Skin epidermis (tissue), 12 donors: ENCODE measurements at regions not wholly inside any gene's neighbourhood (a gene's known extent, or its start where the extent isn't known, plus 50 kb on each side); places are given as distances from the start of the nearest gene placed in this dataset.
"Not testable (repeated sequence)": the region's sequence is repeated elsewhere in the genome, so short reads cannot be mapped to it uniquely, and the experiment has no call there.

Experiments used
- H3K27ac ChIP-seq, 21 experiments: fragments of 200-600 bp; sonication (generic) in 11 of 21; one replicate each; pipeline ENCODE4 v1.5.0; 2020; ENCODE audit warnings: mild to moderate bottlenecking in 3 of 21, inconsistent platforms in 2 of 21, moderate library complexity in 2 of 21
- H3K4me3 ChIP-seq, 7 experiments: fragments of 200-600 bp; sonication (generic) in 2 of 7; one replicate each; pipeline ENCODE4 v1.5.0; 2020; ENCODE audit warnings: inconsistent platforms in 2 of 7, mild to moderate bottlenecking in 2 of 7, moderate library complexity in 1 of 7

DNA sequence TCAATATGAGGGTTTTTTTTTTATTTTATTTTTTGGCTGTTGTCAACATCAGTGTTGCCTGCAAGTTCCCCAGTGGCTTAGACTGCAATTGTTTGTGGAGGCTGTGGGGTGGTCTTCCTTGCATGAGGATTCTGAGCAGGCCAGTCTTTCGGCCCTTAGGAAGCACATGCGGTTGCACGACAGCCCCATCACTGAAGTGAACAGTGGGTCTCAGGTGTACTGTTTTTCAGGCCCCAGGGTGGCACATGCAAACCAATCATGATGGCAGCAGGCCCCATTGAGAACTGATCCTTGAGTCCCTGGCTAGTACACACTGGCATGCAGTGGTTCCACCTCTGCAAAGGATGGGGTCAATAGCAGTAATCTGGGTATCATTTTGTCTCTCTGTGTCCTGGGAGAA is 768.7 kb downstream of the EPHA3 start:
- no peak overlapping the region for H3K4me3 ChIP-seq
- no peak overlapping the region for H3K27ac ChIP-seq

DNA sequence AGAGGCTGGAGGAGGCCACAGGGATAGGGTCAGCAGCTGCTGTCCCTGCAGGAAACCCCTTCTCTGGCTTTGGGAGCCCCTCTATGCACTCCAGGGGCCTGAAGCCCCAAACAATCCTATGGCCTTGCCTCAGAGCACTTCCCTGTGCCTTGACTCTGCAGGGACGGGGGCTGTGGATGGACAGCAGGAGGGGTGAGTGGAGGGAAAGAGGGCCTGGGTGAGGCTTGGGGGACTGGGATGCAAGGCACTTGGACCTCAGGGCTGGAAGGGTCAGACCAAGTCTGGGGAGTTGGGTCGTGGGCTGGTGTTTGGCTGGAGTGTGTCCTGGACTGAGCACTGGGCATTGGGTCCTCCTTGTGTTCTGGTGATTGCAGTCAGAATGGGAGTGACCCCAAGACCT is 769.8 kb downstream of the EPHA3 start:
- Histone ChIP-seq H3K27ac (no peak overlapping the region), H3K4me3 (no peak overlapping the region)

GRCh38 chr3:89889386-89889785 is 782.0 kb downstream of the EPHA3 start:
- H3K27ac ChIP-seq, result no peak overlapping the region

GRCh38 chr3:89908711-89909213 is 801.3 kb downstream of the EPHA3 start:
- H3K4me3 ChIP-seq, result no peak overlapping the region
- H3K27ac ChIP-seq, result no peak overlapping the region

More at GRCh38 chr3:89889386-89889785, 782.0 kb downstream of the EPHA3 start:
- no peak overlapping the region for H3K4me3 ChIP-seq

- Histone ChIP-seq H3K4me3 (no peak overlapping the region), H3K27ac (no peak overlapping the region)
Measured at GRCh38 chr3:89912031-89912430, 804.6 kb downstream of the EPHA3 start.

GRCh38 chr3:89923921-89924610 is 816.6 kb downstream of the EPHA3 start:
- Histone ChIP-seq H3K27ac (no peak overlapping the region), H3K4me3 (no peak overlapping the region)

DNA sequence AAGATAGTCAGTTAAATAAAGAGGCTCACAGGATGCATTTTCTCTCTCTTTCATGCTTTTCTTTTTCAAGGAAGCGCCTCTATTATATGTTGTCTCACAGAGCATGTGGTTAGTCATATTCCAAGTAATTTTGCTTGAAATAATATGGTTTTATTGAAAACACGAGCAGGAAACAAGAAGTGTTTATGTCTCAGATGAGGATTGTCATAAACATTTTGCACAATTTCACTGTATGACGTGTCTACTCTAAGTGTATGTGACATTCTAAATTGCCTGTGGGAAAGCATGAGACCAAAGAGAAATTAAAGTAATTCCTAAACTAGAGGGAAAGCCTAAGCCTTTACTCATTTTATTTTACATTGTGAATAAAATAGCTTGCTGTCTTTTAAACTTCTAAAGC is 818.6 kb downstream of the EPHA3 start:
- H3K4me3 ChIP-seq, result no peak overlapping the region

DNA sequence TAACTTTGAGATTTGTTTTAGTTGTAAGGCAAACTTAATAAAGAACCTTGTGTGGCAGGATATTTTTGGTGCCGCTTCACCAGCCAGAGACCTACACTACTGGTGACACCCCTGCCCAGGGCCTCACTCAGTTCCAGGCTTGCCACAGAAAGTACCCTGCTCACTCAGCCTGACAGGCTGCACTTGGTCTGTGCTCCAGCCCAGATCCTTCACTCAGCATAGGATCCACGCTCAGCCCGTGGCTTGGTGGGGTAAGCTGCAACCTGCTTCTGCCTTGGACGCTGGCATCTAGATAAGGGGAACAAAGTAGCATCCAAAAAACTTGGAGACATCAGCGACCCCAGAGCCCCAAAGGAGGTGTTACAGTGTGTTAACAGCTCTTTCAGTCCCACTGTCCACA is 825.5 kb downstream of the EPHA3 start:
- no peak overlapping the region for H3K27ac ChIP-seq
- H3K4me3 ChIP-seq, result no peak overlapping the region

More for the DNA sequence above, 818.6 kb downstream of the EPHA3 start:
- no peak overlapping the region for H3K27ac ChIP-seq

- not testable (repeated sequence) for H3K4me3 ChIP-seq, H3K27ac ChIP-seq
Measured at GRCh38 chr3:89944461-89944860, 837.0 kb downstream of the EPHA3 start.

DNA sequence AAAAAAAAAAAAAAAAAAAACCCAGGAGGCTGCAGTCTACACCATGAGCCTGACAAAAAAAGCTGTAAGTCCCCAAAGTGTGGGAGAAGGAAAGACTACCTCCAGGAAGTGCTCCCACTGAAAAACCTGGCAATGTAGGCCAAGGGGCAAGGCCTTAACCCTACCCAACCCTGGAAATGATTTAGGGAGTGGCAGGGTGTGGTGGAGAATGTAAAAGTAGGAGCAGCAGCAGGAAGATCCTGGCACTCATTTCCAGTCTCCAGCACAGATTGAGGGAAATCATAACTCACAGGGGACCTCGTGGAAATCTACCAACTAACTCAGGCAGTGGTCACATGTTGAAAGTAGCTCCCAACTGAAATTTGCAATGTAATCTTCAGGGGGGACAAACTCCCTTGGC is 839.5 kb downstream of the EPHA3 start:
- Histone ChIP-seq H3K4me3 (no peak overlapping the region), H3K27ac (no peak overlapping the region)

DNA sequence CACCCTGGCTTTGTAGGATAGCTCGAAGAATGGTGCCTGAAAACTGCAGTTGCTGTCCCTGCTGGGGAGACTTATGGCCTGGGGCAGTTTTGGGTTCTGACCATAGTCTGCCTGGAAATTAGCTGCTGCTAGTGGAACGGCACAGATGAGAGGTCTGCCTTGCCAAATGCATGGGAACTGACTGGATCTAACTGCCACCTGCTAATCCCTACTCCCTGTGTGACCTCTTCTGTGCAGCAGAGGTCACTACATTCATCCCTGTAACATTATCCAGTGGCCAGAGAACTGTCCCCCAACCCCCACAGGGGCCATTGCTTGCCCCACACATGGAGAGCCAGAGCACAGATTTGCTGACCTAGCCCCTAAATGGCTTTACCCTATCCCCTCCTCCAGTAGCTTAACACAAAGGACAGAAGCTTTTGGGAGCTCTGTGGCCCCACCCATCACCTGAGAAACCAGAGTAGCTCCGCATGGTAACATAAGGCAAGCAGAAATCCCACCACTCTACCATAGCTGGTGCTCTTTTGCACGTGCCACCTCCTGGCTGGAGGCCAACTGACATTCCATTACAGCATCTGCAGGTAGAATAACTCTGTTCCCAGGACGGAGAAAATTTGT is 840.0 kb downstream of the EPHA3 start:
- Histone ChIP-seq H3K27ac (no peak overlapping the region), H3K4me3 (no peak overlapping the region)

- no peak overlapping the region for H3K4me3 ChIP-seq
- H3K27ac ChIP-seq, result no peak overlapping the region
Measured at GRCh38 chr3:89948008-89948407, 840.6 kb downstream of the EPHA3 start.

GRCh38 chr3:89950772-89951171 is 843.4 kb downstream of the EPHA3 start:
- no peak overlapping the region for H3K4me3 ChIP-seq
- no peak overlapping the region for H3K27ac ChIP-seq

- Histone ChIP-seq H3K4me3 (no peak overlapping the region), H3K27ac (no peak overlapping the region)
Measured at GRCh38 chr3:89954137-89954536, 846.7 kb downstream of the EPHA3 start.

GRCh38 chr3:89955156-89955555 is 847.7 kb downstream of the EPHA3 start:
- Histone ChIP-seq H3K4me3 (no peak overlapping the region), H3K27ac (no peak overlapping the region)

DNA sequence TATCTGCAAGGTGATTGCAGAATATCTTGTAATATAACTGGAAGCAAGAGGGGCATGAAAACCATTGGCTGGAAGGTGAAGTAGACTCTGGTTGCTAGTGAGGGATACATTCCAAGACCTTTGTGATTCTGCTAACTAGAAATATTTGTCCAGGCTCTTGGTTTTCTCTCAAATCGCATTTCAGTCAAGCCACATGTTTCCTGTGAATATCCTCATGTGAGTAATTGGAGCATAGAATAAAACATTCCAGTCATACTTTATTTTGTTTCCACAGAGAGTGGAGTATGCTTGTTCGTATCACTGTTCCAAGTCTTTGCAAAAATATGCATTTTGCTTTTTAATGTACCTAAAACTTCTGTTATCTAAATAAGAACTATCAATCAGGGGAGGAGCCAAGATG is 850.0 kb downstream of the EPHA3 start:
- no peak overlapping the region for H3K27ac ChIP-seq

GRCh38 chr3:89958163-89958562 is 850.7 kb downstream of the EPHA3 start:
- not testable (repeated sequence) for H3K4me3 ChIP-seq, H3K27ac ChIP-seq

More for the DNA sequence above, 850.0 kb downstream of the EPHA3 start:
- no peak overlapping the region for H3K4me3 ChIP-seq

- Histone ChIP-seq H3K4me3 (no peak overlapping the region), H3K27ac (no peak overlapping the region)
Measured at GRCh38 chr3:89964347-89964746, 856.9 kb downstream of the EPHA3 start.

- no peak overlapping the region for H3K4me3 ChIP-seq
- H3K27ac ChIP-seq, result no peak overlapping the region
Measured at GRCh38 chr3:89966877-89967665, 859.6 kb downstream of the EPHA3 start.

- Histone ChIP-seq H3K4me3 (no peak overlapping the region), H3K27ac (no peak overlapping the region)
Measured at GRCh38 chr3:89971329-89971728, 863.9 kb downstream of the EPHA3 start.

- Histone ChIP-seq H3K4me3 (no peak overlapping the region), H3K27ac (no peak overlapping the region)
Measured at GRCh38 chr3:89973156-89973555, 865.7 kb downstream of the EPHA3 start.
